ENCODE measurements at regions not wholly inside any gene's neighbourhood (a gene's known extent, or its start where the extent isn't known, plus 50 kb on each side); places are given as distances from the start of the nearest gene placed in this dataset.
"Not testable (repeated sequence)": the region's sequence is repeated elsewhere in the genome, so short reads cannot be mapped to it uniquely, and the experiment has no call there.

DNA sequence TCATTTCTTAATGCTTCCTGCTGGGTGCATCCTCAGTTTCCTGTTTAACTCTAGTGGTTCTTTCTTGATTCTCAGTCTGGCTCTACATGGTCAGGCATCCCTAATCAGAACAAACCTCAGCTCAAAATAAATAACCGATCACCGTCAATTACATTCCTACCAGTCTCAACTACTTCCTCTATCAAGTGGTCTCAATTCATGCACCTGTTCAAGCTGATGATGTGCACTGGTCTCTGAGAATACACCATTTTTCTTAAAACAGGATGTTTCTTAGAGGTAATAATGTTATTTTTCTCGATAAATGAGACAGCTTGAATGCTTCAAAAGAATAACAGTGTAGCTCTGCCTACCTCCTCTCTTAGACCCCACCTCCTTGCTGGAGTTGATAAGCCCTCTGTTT is 420.9 kb downstream of the SOCS6 start:
- DNase-seq, result no peak

DNA sequence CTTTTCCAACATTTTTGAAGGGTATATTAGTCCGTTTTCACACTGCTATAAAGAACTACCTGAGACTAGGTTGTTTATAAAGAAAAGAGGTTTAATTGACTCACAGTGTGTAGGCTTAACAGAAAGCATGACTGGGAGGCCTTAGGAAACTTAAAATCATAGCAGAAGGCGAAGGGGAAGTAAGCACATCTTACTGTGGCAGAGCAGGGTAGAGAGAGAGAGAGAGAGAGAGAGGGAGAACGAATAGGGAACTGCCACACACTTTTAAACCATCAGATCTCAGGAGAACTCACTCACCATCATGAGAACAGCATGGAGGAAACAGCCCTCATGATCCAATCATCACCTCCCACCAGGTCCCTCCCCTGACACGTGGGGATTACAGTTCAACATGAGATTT is 420.3 kb downstream of the SOCS6 start:
- DNase-seq, result no peak

DNA sequence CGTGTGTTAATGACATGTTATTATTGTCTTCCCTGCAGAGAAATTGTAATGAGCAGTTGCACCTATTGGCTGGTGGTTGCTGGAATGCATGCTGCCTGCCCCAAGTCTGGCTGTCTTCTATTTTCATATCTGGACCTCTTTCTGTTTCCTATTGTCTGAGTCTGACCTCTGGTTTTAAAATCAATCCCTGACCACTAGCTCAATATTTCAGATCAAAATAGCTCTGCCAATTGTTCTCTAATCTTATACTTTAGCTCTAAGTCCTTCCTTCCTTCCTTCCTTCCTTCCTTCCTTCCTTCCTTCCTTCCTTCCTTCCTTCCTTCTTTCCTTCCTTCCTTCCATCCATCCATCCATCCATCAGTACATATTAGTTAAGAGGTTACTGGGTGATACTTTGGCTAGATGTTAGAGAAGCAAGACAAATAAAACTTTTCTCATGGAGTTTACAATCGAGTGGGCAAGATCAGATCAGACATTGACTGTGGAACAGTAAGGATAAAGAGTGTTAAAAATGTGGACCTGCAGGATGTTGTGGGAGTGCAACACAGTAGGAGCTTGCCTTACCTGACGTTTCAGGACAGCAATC is 417.1 kb downstream of the SOCS6 start:
- DNase-seq, result no peak

DNA sequence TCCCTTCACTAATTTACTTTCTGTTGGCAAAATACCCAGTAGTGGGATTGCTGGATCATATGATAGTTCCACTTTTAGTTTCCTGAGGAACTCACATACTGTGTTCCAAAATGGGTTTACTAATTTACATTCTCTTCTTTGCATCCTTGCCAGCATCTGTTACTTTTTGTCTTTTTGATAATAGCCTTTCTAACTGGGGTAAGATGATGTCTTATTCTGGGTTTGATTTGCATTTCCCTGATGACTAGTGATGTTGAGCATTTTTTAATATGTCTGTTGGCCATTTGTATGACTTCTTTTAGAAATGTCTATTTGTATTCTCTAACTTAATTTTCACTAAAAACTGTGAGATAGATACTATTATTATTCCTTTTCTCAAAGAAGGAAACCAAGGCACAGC is 411.7 kb downstream of the SOCS6 start:
- DNase-seq, result no peak

DNA sequence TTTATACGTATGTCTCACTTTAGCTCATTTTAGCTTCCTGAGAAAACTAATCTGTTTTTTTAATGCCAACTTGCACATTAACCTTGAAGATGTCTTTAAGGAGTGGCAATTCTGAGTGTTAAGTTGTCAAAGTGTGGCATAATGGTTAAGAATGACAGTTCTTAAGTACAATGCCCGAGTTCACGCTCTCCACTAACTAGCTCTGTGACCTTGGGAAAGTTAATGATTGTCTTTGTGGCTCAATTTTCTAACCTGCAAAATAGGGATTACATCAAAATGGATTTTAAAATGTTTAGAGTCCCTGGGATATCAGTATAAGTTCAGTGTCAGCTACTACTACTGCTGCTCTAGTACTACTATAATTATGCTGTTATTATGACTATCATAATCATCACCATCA is 409.7 kb downstream of the SOCS6 start:
- no peak for DNase-seq

DNA sequence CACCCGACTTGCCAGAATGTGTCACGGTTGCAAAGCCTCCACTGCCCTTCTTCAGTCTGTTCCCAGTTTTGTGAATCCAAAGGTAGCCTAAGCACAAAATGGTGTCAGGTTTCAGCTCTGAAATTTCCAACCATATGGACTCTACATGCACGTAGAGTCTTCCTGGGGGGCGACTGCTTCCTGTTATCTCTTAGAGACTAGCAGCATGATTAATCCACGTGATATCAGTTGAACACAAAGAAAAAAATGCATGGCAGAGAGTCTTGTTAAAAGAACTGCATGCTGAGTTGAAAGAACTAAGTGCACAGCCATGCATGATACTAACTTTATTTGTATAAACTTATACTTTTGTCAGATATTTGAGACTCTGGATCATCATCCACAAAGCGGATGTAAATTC is 404.4 kb downstream of the SOCS6 start:
- no peak for DNase-seq

DNA sequence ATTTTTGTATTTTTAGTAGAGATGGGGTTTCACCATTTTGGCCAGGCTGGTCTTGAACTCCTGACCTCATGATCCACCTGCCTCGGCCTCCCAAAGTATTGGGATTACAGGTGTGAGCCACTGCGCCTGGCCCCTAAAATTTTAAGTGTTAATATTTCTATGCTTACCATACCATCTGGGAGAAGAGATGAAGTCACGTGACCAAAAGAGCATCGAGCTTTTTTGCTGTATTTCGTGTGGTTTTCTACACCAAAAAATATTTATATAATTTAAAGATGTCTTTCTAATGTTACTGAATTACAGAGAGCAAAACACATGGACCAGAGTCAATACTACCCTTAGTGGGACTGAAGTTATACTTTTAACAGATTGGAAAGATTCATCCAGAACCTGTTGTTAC is 400.9 kb downstream of the SOCS6 start:
- DNase-seq, result not testable (repeated sequence)

DNA sequence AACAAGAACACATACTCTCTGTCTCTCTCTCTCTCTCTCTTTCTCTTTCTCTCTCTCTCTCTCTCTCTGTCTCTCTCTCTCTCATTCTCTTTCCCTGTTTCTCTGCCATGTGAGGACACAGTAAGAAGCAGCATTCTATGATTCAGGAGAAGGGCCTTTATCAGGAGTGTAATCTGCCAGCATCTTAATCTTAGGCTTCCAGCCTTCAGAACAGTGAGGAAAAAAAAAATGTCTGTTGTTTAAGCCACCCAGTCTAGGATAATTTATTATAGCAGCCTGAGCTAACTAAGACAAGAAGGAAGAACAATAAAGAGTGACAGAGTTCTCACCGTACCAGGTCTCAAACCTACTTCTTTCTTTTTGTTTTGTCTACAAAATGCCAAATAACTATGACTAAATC is 399.4 kb downstream of the SOCS6 start:
- DNase-seq, result no peak

DNA sequence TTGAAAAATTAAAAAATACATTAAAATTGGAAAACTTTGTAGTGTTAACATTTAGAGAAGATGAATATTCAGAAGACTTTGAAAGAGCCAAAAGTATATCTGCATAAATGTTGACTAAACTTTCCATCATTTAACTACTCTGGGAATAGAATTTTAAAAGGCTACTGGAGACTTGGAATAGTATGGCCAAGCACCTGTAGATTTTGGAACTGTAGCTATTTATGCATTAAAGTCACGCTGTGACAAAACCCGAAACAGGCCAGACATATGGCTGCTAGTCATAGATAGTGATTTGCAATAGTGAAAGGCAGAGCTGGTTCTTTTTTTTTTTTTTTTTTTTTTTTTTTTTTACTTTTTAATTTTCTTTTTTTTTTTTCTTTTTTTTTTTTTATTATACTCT is 396.0 kb downstream of the SOCS6 start:
- DNase-seq, result no peak

DNA sequence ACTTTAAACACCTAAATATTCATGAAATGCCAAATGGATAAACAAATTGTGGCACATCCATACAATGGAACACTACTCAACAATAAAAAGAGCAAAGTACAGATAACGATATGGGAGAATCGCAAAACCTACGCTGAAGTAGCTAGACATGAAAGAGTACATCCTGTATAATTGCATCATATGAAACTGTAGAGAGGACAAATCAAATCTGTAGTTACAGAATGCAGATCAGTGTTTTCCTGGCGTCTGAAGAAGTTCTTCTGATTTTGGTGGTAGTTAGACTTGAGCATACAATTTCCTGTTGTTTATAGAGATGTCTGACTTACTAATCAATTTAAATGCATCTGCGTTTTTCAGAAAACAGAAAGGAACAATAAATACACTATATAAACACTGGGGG is 394.4 kb downstream of the SOCS6 start:
- DNase-seq, result no peak

DNA sequence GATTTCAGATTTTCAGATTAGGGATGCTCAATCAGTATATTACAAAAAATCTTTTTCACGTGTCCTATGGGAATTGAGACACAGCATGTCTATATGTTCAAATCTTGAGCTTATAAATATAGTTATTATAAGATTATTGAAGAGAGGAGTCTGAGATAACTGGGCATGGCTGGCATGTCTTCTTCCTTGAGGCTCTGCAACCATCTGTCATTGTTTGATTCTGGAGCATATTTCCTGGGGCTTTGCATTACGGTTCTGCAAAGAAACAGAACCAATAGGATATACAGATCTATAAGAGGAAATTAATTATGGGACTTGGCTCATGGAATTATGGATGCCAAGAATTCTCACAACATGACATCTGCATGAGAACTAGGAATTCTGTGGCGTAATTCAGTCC is 386.1 kb downstream of the SOCS6 start:
- no peak for DNase-seq

DNA sequence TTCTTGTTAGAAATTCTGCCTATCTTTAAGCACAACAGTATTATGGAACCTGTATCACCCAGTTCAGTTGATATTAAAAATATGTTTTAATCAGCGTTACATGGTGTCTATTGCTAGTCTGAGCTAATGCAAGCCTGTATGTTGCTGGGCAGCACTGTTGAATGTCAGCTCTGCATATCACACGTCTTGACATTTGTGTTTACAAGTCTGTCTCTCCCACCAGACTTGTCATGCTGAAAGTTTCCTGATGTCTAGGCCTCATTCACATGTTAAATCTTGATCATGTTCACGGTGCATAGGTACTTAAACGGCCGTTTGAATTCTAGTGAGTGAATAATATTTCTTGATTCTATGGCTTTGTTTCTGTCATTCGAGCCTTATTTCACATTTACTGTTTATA is 385.0 kb downstream of the SOCS6 start:
- DNase-seq, result no peak

DNA sequence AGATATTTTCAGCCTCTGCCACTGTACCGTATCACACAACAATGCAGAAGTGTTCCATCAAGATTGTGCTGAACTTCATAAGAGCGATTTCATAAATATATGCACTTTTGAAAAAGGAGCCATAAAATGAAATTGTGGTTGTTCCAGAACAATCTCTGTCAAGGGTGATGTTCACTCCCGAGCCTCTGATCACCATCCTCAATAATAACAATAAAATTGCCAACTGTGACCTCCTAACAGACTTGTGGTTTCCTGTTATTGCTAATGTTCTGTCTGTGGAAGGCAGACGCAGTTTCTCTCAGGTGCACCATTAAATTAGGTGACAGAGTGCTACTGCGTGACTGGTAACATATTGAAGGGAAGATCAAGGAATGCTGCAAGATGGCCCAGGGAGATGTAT is 383.7 kb downstream of the SOCS6 start:
- DNase-seq, result peak; percentile 69

DNA sequence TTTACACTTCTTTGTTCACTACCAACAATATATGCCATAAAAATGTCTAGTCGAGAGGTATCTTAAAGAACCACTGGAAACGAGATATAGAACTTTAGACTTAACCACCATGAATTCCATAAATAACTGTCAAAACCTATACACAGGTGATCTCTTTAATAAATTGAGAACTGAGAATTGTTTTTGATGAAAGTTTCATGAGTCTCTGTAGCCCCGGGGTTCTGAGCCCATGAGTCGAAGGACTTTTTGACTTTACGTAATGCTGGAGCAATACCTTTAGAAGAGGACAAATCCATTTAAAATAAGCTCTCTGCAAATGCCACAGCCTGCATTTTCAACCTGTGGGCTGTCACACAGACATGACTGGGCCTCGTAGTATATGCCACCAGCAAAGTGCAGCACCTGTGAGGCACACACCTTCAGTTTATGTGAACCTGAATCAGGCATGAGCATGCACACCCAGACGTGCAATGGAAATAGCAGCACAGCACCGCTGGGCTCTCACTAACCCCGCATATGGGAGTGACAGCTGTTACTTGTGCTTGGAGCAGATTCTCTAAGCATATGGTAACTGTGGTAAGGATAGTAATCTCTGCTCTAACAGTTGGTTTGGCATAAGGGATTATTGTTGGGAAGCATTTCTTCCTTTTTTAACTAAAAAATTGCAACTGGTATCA is 383.2 kb downstream of the SOCS6 start:
- peak; percentile 18 for DNase-seq

DNA sequence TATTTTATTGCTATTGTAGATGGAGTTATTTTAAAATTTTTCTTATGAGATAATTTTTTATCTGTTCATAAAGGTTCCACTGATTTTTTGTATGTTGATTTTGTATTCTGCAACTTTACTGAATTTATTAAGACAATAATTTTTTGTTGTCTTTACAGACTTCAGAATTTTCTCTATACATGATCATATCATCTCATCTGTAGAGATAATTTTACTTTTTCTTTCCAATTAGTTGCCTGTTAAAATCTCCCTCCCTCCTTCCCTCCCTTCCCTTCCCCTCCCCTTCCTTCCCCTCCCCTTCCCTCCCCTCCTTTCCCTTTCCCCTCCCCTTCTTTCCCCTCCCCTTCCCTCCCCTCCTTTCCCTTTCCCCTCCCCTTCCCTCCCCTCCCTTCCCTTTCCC is 378.1 kb downstream of the SOCS6 start:
- DNase-seq, result no peak

DNA sequence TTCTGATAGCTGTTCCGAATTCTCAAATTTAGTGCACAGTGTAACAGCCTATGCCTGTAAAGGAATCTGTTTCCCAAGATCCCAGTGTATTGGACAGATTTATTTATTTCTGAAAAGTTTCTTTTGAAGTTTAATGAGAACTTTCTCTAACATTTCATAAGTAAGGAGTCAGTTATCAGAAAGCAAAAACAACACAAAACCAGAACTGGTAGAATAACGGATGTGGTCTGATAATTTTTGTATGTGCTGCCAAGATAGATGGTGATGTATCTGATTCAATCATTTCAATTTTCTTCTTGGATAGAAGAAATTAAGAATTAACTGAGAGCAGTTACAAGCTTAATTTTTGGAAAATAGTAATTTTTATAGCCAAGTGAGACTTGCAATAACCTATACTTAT is 374.3 kb downstream of the SOCS6 start:
- DNase-seq, result no peak

DNA sequence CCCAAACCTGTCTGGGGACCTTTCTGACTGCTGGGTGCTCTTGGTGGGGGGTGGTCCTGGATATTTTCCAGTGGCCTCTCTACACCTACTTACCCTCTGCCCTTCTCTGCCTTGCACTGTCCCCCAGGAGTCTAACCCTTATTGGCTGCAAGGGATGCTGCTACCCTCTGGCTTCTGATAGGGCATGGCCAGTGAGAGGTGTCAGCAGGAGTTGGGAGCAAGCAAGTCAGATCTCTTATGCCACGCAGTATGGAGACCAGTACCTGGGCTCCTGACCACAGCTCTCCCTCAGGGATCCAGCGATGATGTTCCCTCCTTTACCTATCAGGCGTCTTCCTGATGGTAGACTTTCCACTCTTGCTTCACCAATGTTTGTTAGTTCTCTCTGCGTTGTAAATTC is 373.7 kb downstream of the SOCS6 start:
- no peak for DNase-seq

DNA sequence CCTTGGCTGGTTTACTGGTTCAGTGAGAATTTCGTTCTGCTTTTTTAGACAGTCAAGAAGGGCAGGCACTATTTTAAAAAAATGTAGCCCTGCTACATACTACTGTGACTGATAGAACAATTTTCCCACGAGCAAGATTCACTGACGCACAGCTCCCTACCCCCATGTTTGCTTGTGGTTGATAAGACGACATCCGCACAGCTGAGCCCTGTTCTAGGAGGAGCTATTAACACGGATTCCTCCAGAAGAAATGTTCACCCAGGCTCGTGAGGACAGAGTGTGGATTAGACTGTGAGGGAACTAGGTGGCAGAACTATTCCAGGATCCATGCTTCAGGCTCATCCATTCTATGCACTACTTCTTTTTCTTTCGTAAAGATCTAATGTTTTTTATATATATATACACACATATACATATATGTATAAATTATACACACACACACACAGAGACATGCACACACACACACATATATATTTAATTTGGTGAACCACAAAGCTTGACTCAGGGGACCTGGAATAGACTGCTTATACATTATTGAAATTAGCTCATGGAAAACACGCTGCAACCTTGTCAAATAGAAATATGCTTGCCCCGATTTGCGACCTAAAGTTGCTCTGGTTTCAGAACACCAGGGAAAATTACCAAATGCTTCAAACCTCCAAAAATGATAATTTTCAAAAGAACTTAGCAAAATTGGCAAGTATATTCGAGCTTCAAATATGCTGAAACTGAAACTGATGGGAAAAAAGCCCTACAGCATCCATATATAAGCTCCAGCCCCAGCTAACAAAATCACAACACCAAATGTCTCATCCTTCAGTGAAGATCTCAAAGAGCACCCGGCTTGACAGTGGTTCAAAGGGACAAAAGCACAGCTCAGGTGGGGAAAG is 370.4 kb downstream of the SOCS6 start:
- DNase-seq, result peak; percentile 80

DNA sequence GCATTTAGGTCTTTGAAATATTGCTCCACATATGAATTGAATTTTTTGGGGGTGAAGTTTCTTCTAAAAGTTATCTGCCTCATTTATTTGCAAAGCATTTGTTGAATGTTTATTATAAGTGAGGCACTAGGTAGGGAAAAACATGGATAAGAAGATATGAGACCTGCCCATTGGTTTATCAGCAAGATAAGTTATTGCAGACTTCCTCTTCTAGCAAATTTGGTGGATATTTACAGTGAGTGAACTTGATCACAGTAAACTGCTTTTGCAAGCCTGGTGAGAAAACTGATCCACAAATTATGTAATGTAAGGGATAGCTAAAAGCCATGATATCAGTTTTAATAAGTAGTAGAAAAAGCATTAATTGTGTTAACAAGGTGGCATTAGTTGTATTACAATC is 364.8 kb downstream of the SOCS6 start:
- no peak for DNase-seq

DNA sequence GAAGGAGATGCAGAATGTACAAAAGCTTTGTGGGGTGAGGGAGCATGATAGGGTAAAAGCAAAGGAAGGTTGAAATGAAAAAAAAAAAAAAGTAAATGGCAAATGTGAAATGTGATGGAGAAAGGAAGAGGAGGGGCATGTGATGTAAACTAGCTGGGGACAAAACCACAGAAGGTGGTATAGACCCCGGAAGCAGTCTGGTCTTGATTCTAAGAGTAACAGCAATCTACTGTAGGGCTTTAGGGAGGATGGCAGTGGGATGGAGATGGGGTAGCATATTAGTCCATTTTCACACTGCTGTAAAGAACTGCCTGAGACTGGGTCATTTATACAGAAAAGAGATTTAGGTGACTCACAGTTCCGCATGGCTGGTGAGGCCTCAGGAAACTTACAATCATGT is 362.0 kb downstream of the SOCS6 start:
- no peak for DNase-seq

DNA sequence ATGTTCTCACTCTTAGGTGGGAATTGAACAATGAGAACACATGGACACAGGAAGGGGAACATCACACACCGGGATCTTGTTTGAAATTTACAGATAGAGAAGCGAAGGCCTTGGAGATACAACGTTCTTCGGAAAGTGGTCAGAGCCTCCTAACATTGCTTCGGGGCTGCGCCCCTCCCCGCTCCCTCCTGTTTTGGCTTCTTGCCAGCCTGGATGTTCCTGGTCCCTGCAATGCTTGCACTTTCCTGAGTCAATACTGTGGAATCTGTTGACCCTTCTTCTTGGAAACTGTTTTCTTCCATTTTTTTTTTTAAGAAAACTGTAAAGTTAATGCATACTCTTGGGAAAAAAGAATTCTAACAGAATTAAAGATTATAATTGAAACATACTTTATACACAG is 360.8 kb downstream of the SOCS6 start:
- DNase-seq, result no peak

DNA sequence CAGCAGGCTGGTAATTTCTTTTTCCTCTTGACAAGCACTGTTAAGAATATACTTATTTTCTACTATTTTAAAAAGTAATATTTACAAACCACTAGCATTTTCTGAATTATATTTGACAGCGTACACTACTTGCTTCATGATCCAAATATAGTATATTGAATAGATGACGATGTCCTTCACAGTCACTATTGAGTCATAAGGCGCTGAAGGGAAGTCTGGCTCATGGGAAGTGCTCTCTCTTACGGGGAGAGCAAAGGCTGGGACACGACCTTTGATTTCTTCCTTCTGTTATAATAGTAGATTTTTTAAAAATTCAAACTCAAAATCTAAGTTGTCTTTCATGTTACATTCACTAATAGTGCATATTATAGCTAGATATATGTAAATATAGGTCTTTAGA is 357.1 kb downstream of the SOCS6 start:
- no peak for DNase-seq

DNA sequence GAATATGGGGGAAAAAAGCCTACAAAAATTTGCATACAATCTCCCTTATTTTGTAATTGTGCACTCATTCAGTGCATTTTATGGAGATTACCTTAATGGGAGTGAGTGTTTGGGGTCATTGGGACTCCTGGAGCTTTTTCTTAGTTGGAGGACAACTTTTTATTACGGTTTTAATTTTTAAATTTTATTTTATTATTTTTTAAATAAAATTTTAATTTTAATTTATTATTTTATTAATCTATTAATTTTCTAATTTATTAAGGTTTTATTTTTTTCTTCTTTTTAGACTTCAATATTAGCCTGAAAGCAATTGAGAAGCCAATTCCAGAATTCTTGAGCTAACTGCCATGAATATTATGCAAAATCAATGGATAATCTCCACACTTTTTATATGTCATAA is 355.0 kb downstream of the SOCS6 start:
- DNase-seq, result no peak

DNA sequence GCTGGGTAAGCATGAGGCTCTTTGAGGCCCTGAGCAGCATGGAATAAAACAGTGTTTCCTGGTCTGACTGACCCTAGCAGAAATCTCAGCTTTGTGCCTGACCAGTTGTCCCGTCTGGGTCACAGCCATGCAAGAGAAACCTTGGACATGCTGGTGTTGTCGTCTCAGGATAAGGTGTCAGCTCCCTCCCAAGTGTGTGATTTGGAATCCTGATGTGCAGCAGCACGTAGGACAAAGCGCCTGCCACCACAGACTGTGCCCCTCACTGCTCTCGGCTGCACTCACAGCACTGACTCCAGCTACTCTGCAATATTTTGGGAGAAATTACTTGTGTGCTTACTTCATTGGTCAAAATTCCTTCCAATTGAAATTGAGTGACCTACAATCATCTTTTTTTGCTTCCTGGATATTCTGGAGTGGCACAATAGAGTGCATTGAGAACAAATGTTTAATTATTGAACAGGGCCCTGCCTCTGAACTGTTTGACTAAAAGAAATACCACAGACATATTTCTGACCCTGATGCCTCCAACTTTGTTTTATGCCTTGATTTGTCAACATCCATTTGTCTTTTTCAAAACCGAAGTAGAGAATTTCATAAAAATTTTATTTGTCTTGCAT is 352.4 kb downstream of the SOCS6 start:
- DNase-seq, result no peak

All from CD4-positive, alpha-beta T cell treated with Interferon gamma for 1 hour (primary cell).